Transverse colon (tissue), 4 donors: ENCODE measurements at regions not wholly inside any gene's neighbourhood (a gene's known extent, or its start where the extent isn't known, plus 50 kb on each side); places are given as distances from the start of the nearest gene placed in this dataset.

Experiments used
- DNase-seq: peaks from one replicate; pipeline ENCODE4 v3.0.0-alpha.2; 2019
- H3K27ac ChIP-seq, 4 donors: fragments of 200-600 bp; sonication (generic); 2 replicates each; pipeline ENCODE4 v1.5.1; 2016 to 2018; ENCODE audit warnings: inconsistent platforms in 4 of 4
- H3K27me3 ChIP-seq: fragments of 200-600 bp; sonication (generic); 2 replicates; pipeline ENCODE4 v1.5.1; 2017; ENCODE audit warnings: inconsistent platforms
- H3K36me3 ChIP-seq, 4 donors: fragments of 200-600 bp; sonication (generic); 2 replicates each; pipeline ENCODE4 v1.5.1; 2017 to 2019; ENCODE audit warnings: inconsistent platforms in 4 of 4
- H3K4me1 ChIP-seq, 4 donors: fragments of 200-600 bp; sonication (generic); 2 replicates each; pipeline ENCODE4 v1.5.1; 2017 to 2020; ENCODE audit warnings: inconsistent platforms in 4 of 4
- H3K4me3 ChIP-seq, 4 donors: fragments of 200-600 bp; sonication (generic); 1 replicate in 1 of 4; 2 replicates in 3 of 4; pipeline versions ENCODE4 v1.5.1 to v1.6.1; 2017 to 2019; ENCODE audit warnings: inconsistent platforms in 4 of 4
- H3K9me3 ChIP-seq, 2 donors: fragments of 200-600 bp; sonication (generic); 2 replicates each; pipeline ENCODE4 v1.5.1; 2017 to 2019; ENCODE audit warnings: inconsistent platforms in 2 of 2
- CTCF ChIP-seq, 5 experiments: fragments of 200-600 bp in 3 of 5; fragments of 450-650 bp in 2 of 5; sonication (generic) in 3 of 5; IDR thresholded peaks; 1 replicate in 2 of 5; 2 replicates in 3 of 5; pipeline ENCODE4 v1.5.1; 2016 to 2017; ENCODE audit warnings: antibody characterized with exemption in 5 of 5, inconsistent platforms in 3 of 5, mild to moderate bottlenecking in 2 of 5, moderate library complexity in 1 of 5
- EP300 ChIP-seq: sonication (generic); formaldehyde crosslinking; IDR thresholded peaks from one replicate; pipeline ENCODE4 v1.6.1; 2017; ENCODE audit warnings: antibody characterized with exemption, low read depth
- POLR2A ChIP-seq: fragments of 450-650 bp; IDR thresholded peaks from one replicate; pipeline ENCODE4 v1.6.1; 2016; ENCODE audit warnings: antibody characterized with exemption, mild to moderate bottlenecking, moderate library complexity
- POLR2AphosphoS5 ChIP-seq, 3 donors: sonication (generic); formaldehyde crosslinking; IDR thresholded peaks; one replicate each; pipeline ENCODE4 v1.6.1; 2016; ENCODE audit warnings: antibody characterized with exemption in 3 of 3
- WGBS, 2 donors: methylation state at CpG; one replicate each; pipeline ENCODE4 v1.1.5; 2018; ENCODE audit warnings: low coverage in 1 of 2; 5-methylcytosine and 5-hydroxymethylcytosine counted together
- in situ Hi-C, 4 donors: fragments of 200-750 bp; cut with MboI; loops; one replicate each; pipeline versions ENCODE4 v1.15.0 to v1.15.1; 2017; ENCODE audit warnings: low sequenced_read_pairs in 3 of 4, low pct_ligation_motif_present in 1 of 4, low pct_unique_long_range_greater_than_20kb in 1 of 4
- intact Hi-C: fragments of 100-400 bp; cut with DNase I; formaldehyde crosslinking; loops from one replicate; pipeline ENCODE4 v1.15.1; 2023; ENCODE audit warnings: low total_unique reads

- H3K4me3 ChIP-seq: no peak overlapping the region
- in situ Hi-C loops: no loop called here
- no peaks in the 10 kb centered on the region for H3K9me3 ChIP-seq
- H3K36me3 ChIP-seq: no peaks in the 10 kb centered on the region
- intact Hi-C loops: no loop called here
- no peaks in the 10 kb centered on the region for H3K27me3 ChIP-seq
- no peak for TF ChIP-seq POLR2A
- TF ChIP-seq CTCF (IDR thresholded peaks at IDR 0.05): no peak
- TF ChIP-seq EP300: no peak
- TF ChIP-seq POLR2AphosphoS5 (IDR thresholded peaks at IDR 0.05): no peak
- no peak for DNase-seq
- 71 to 73% methylated on average over 7 of the region's 7 CpGs for WGBS, 2 donors
- no peak overlapping the region for H3K27ac ChIP-seq
- H3K4me1 ChIP-seq: no peaks in the 10 kb centered on the region
Observed at GRCh38 chr12:41905073-41905758, 239.5 kb downstream of the GXYLT1 start.

- 0 to 69% methylated on average over 1 to 4 of the region's 4 CpGs for WGBS, 2 donors
- Histone ChIP-seq H3K27me3 (no peaks in the 10 kb centered on the region), H3K4me1 (no peaks in the 10 kb centered on the region), H3K9me3 (no peaks in the 10 kb centered on the region), H3K27ac (no peak overlapping the region), H3K36me3 (no peaks in the 10 kb centered on the region), H3K4me3 (no peak overlapping the region)
- no peak for DNase-seq
- intact Hi-C loops (no loop called here), in situ Hi-C loops (no loop called here)
- TF ChIP-seq EP300: no peak
- no peak for TF ChIP-seq POLR2AphosphoS5 (IDR thresholded peaks at IDR 0.05)
- no peak for TF ChIP-seq CTCF (IDR thresholded peaks at IDR 0.05)
- TF ChIP-seq POLR2A: no peak
Observed at GRCh38 chr12:41904041-41904440, 240.6 kb downstream of the GXYLT1 start.

- intact Hi-C loops: no loop called here
- no peaks in the 10 kb centered on the region for H3K27me3 ChIP-seq
- no peak for DNase-seq
- H3K9me3 ChIP-seq: no peaks in the 10 kb centered on the region
- H3K4me3 ChIP-seq: no peak overlapping the region
- 76 to 88% methylated on average over 3 to 6 of the region's 6 CpGs for WGBS, 2 donors
- H3K27ac ChIP-seq: no peak overlapping the region
- in situ Hi-C loops: no loop called here
- no peaks in the 10 kb centered on the region for H3K4me1 ChIP-seq
- TF ChIP-seq POLR2AphosphoS5 (IDR thresholded peaks at IDR 0.05): no peak
- TF ChIP-seq CTCF (IDR thresholded peaks at IDR 0.05): no peak
- TF ChIP-seq POLR2A: no peak
- TF ChIP-seq EP300: no peak
- H3K36me3 ChIP-seq: no peaks in the 10 kb centered on the region
Observed at GRCh38 chr12:41903014-41903708, 241.5 kb downstream of the GXYLT1 start.

- H3K27ac ChIP-seq: no peak overlapping the region
- no peaks in the 10 kb centered on the region for H3K4me1 ChIP-seq
- intact Hi-C loops (no loop called here), in situ Hi-C loops (no loop called here)
- no peaks in the 10 kb centered on the region for H3K9me3 ChIP-seq
- no peak overlapping the region for H3K4me3 ChIP-seq
- H3K27me3 ChIP-seq: no peaks in the 10 kb centered on the region
- TF ChIP-seq CTCF (IDR thresholded peaks at IDR 0.05): no peak
- no peaks in the 10 kb centered on the region for H3K36me3 ChIP-seq
- WGBS, 2 donors: 76 to 94% methylated on average over 1 of the region's 1 CpG
- no peak for DNase-seq
Observed at GRCh38 chr12:41899577-41899976, 245.1 kb downstream of the GXYLT1 start.
